ENCODE measurements at regions not wholly inside any gene's neighbourhood (a gene's known extent, or its start where the extent isn't known, plus 50 kb on each side); places are given as distances from the start of the nearest gene placed in this dataset.

DNA sequence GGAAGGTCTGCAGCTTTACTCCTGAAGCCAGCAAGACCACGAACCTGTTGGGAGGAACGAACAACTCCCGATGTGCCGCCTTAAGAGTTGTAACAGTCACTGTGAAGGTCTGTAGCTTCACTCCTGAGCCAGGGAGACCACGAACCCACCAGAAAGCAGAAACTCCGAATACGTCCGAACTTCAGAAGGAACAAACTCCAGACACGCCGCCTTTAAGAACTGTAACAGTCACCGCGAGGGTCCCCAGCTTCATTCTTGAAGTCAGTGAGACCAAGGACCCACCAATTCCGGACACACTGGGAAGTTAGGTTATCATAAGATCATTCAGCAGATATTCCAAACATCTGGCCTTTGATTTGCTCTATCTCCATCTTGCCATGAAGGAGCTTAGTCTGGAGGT is 1623.0 kb downstream of the SLITRK1 start:
- Histone ChIP-seq H2BK15ac (ENCODE audit: low read depth, low read length) (no peak overlapping the region), H2AFZ (replicated peaks; ENCODE audit: low read length, poor library complexity) (no peak overlapping the region), H4K8ac (ENCODE audit: low read depth in 2 of 2, low read length in 2 of 2) (no peak overlapping the region), H3K36me3 (ENCODE audit: control insufficient read depth, insufficient read depth, low read length) (no peaks in the 10 kb centered on the region), H3K27me3 (ENCODE audit: control insufficient read depth, insufficient read depth, low read length) (no peaks in the 10 kb centered on the region), H4K20me1 (ENCODE audit: insufficient read depth, low read length) (no peaks in the 10 kb centered on the region), H2AK5ac (ENCODE audit: low read depth, low read length) (no peak overlapping the region), H3K4me1 (ENCODE audit: control insufficient read depth, insufficient read depth, low read length) (no peaks in the 10 kb centered on the region), H2BK20ac (ENCODE audit: low read depth, low read length) (no peak overlapping the region), H4K5ac (ENCODE audit: low read depth, low read length) (no peak overlapping the region), H2BK5ac (ENCODE audit: low read depth, low read length, poor library complexity, severe bottlenecking) (no peak overlapping the region), H3K4me2 (ENCODE audit: low read depth, low read length) (no peak overlapping the region), H3K4me3 (ENCODE audit: insufficient read depth, low read depth, low read length) (no peak overlapping the region), H3K9me1 (ENCODE audit: insufficient read depth, low read length) (no peaks in the 10 kb centered on the region), H4K91ac (ENCODE audit: insufficient read depth, low read depth, low read length) (no peak overlapping the region), H3K79me1 (ENCODE audit: low read depth in 1 of 2, low read length in 2 of 2) (no peaks in the 10 kb centered on the region), H2AK9ac (replicated peaks; ENCODE audit: low read depth, low read length, poor library complexity) (no peak overlapping the region), H3K18ac (ENCODE audit: low read depth, low read length) (no peak overlapping the region), H3K27ac (ENCODE audit: insufficient read depth, low read length) (no peak overlapping the region), H3K23ac (ENCODE audit: low read depth, low read length) (no peak overlapping the region), H3K14ac (replicated peaks; ENCODE audit: low read depth, low read length) (no peak overlapping the region), H2BK120ac (ENCODE audit: low read depth, low read length) (no peak overlapping the region), H3K9ac (ENCODE audit: low read depth, low read length) (no peak overlapping the region), H3K4ac (ENCODE audit: low read depth, low read length) (no peak overlapping the region), H3K9me3 (ENCODE audit: control insufficient read depth, insufficient read depth, low read length) (peaks cover 7% of the 10 kb centered on the region; the same call in 1 of the 2 replicates), H3K56ac (ENCODE audit: extremely low read depth, insufficient read depth, low read length) (no peak overlapping the region)
- WGBS, 2 experiments (ENCODE audit: extremely low coverage in 2 of 2, insufficient read length in 1 of 2), result 90% methylated on average over 4 of the region's 13 CpGs; no CpG with 5 or more reads in 1 of the 2 experiments
- in situ Hi-C loops (cut with MboI; ENCODE audit: low sequenced_read_pairs) (no loop called here), intact Hi-C loops (cut with micrococcal nuclease) (no loop called here), dilution Hi-C loops (cut with HindIII; ENCODE audit: low sequenced_read_pairs, unreplicated experiment) (no loop called here)
- no peak for TF ChIP-seq RAD21 (IDR thresholded peaks at IDR 0.05; ENCODE audit: low read length)
- no peak for TF ChIP-seq RFX5 (IDR thresholded peaks at IDR 0.05; ENCODE audit: low read depth, low read length)
- no peak for TF ChIP-seq RCOR1 (IDR thresholded peaks at IDR 0.05; ENCODE audit: insufficient replicate concordance, low read length)
- no peak for TF ChIP-seq MXI1 (IDR thresholded peaks at IDR 0.05; ENCODE audit: borderline replicate concordance, low read depth, low read length)
- TF ChIP-seq, protein P1, sequence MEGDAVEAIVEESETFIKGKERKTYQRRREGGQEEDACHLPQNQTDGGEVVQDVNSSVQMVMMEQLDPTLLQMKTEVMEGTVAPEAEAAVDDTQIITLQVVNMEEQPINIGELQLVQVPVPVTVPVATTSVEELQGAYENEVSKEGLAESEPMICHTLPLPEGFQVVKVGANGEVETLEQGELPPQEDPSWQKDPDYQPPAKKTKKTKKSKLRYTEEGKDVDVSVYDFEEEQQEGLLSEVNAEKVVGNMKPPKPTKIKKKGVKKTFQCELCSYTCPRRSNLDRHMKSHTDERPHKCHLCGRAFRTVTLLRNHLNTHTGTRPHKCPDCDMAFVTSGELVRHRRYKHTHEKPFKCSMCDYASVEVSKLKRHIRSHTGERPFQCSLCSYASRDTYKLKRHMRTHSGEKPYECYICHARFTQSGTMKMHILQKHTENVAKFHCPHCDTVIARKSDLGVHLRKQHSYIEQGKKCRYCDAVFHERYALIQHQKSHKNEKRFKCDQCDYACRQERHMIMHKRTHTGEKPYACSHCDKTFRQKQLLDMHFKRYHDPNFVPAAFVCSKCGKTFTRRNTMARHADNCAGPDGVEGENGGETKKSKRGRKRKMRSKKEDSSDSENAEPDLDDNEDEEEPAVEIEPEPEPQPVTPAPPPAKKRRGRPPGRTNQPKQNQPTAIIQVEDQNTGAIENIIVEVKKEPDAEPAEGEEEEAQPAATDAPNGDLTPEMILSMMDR (conservative IDR thresholded peaks at IDR 0.05; ENCODE audit: low read depth, low read length), result no peak
- no peak for TF ChIP-seq CHD1 (IDR thresholded peaks at IDR 0.05; ENCODE audit: low read depth, low read length)
- no peak for TF ChIP-seq MAFK (IDR thresholded peaks at IDR 0.05; ENCODE audit: low read depth, low read length)
- TF ChIP-seq BHLHE40 (IDR thresholded peaks at IDR 0.05; ENCODE audit: low read depth, low read length), result no peak
- no peak for TF ChIP-seq POLR2A (IDR thresholded peaks at IDR 0.05; ENCODE audit: low read depth, low read length)
- TF ChIP-seq CEBPB (IDR thresholded peaks at IDR 0.05; ENCODE audit: low read depth, low read length), result no peak
- ATAC-seq (ENCODE audit: low read depth) (no peak), DNase-seq (no peak)
- BruUV-seq (replicated peaks), result no TSS peak
- CTCF ChIA-PET, result no interaction called here
- POLR2A ChIA-PET (ENCODE audit: unreplicated experiment), result no interaction called here

Measured in IMR-90 (cell line).